GM12874 (cell line): ENCODE measurements at regions not wholly inside any gene's neighbourhood (a gene's known extent, or its start where the extent isn't known, plus 50 kb on each side); places are given as distances from the start of the nearest gene placed in this dataset.

Source experiments
- CTCF ChIP-seq: IDR thresholded peaks from 2 replicates; pipeline ENCODE4 v1.5.1; 2011; ENCODE audit warnings: low read depth, mild to moderate bottlenecking, control low read depth, low read length, moderate library complexity; ENCODE audit not compliant: insufficient read depth

- no peak for TF ChIP-seq CTCF
Measured at GRCh38 chr3:188066141-188066540, 87.8 kb upstream of the LPP start.

GRCh38 chr3:188067932-188068331 lies 86.0 kb upstream of the LPP start:
- TF ChIP-seq CTCF = no peak

GRCh38 chr3:188068342-188068741 lies 85.6 kb upstream of the LPP start:
- no peak for TF ChIP-seq CTCF

- no peak for TF ChIP-seq CTCF
Measured at GRCh38 chr3:188071636-188072035, 82.3 kb upstream of the LPP start.

- no peak for TF ChIP-seq CTCF
Measured at GRCh38 chr3:188076176-188076575, 77.8 kb upstream of the LPP start.

- no peak for TF ChIP-seq CTCF
Measured at GRCh38 chr3:188077160-188077799, 76.7 kb upstream of the LPP start.

- TF ChIP-seq CTCF = no peak
Measured at GRCh38 chr3:188080091-188080490, 73.9 kb upstream of the LPP start.
